COLO668 (cell line): ENCODE measurements at regions not wholly inside any gene's neighbourhood (a gene's known extent, or its start where the extent isn't known, plus 50 kb on each side); places are given as distances from the start of the nearest gene placed in this dataset.
"Not testable (repeated sequence)": the region's sequence is repeated elsewhere in the genome, so short reads cannot be mapped to it uniquely, and the experiment has no call there.

Experiments used
- DNase-seq: peaks from one replicate; lab custom pipeline; 2025; ENCODE audit not compliant: unreplicated experiment; lab: John Stamatoyannopoulos, UW

GRCh38 chr2:176999301-176999700 lies 213.3 kb upstream of the HNRNPA3 start:
- DNase-seq, result no peak

GRCh38 chr2:177000061-177000714 lies 212.4 kb upstream of the HNRNPA3 start:
- no peak for DNase-seq

- DNase-seq, result no peak
These were observed 211.9 kb upstream of the HNRNPA3 start for GRCh38 chr2:177000715-177001072.

DNA sequence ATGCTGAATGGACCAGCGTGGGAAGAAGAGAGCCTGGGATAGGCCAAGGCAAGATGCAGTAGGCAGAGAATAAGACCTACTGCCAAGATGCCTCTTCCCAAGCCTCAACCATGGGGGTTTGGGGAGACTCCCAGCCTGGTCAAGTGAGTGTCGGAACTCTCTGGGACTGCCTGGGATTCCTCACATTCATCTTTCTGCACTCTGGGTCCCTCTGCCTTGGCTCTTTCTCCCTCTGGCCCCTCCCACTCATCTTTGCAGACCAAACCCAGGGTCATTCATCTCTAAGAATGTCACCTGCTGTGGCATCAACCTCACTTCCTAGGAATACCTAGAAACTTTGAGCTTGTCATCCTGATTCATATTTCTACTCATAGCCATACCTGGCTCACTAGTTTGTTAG lies 211.3 kb upstream of the HNRNPA3 start:
- DNase-seq, result no peak

GRCh38 chr2:177002983-177003382 lies 209.6 kb upstream of the HNRNPA3 start:
- no peak for DNase-seq

GRCh38 chr2:177007726-177008125 lies 204.9 kb upstream of the HNRNPA3 start:
- DNase-seq, result not testable (repeated sequence)

DNA sequence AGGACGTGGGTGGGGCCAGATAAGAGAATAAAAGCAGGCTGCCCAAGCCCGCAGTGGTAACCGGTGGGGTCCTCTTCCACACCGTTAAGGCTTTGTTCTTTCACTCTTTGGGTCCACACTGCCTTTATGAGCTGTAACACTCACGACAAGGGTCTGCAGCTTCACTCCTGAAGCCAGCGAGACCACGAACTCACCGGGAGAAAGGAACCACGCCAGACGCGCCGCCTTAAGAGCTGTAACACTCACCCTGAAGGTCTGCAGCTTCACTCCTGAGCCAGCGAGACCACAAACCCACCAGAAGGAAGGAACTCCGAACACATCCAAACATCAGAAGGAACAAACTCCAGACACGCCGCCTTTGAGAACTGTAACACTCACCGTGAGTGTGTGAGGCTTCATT lies 203.9 kb upstream of the HNRNPA3 start:
- DNase-seq, result not testable (repeated sequence)

GRCh38 chr2:177010146-177010545 lies 202.4 kb upstream of the HNRNPA3 start:
- no peak for DNase-seq

- no peak for DNase-seq
These were observed 201.7 kb upstream of the HNRNPA3 start for GRCh38 chr2:177010861-177011260.

GRCh38 chr2:177014946-177015345 lies 197.6 kb upstream of the HNRNPA3 start:
- DNase-seq, result no peak

- DNase-seq, result no peak
These were observed 197.2 kb upstream of the HNRNPA3 start for GRCh38 chr2:177015356-177015923.

GRCh38 chr2:177020524-177021119 lies 192.0 kb upstream of the HNRNPA3 start:
- DNase-seq, result no peak

DNA sequence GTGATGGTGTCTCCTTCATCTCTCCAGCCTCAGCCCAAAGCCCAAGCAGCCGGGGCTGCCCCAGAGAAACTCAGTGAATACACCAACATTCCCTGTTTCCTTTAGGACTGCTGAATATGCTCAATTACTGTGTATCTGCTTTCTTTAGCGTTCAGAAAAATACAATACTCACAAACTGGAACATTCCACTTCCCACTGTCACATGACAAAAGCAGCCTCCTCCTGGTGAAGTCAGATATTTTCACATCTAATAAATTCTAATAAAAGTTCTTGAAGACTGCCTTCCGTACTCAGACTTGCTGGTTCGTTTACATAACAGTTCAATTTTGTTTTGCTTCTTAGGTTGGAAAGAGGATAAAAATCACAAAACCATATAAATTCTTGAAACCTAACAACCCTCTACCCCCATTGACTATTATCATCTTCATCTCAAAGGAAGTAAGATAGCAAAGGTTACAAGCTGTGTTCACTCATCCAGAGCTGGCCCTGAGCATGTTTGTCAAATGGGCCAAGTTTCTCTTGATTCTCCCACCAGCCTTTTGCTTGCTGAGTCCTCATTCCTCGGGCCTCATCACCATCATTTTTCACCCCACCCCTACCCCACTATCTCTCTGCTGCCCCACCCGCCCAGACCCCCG lies 190.8 kb upstream of the HNRNPA3 start:
- no peak for DNase-seq

- no peak for DNase-seq
These were observed 187.8 kb upstream of the HNRNPA3 start for GRCh38 chr2:177024765-177025164.

DNA sequence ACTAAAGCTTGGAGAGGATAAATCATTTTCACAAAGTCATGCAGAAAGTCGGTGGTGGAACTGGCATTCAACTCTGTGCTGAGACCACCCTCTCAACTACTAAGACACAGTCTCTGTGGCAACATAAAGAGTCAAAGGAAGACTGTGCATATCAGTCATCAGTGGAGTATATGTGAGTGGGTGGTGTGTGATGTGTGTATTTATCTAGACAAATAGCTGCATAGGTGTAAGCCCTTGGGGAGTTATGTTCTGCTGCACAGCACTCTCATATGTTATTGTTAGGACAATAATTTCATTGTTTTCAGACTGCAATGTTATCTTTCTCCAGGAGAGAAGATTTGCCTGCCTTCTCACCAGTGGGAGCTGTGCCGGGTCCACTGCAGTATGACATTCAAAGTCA lies 186.3 kb upstream of the HNRNPA3 start:
- DNase-seq, result no peak

GRCh38 chr2:177026956-177027355 lies 185.6 kb upstream of the HNRNPA3 start:
- DNase-seq, result no peak

DNA sequence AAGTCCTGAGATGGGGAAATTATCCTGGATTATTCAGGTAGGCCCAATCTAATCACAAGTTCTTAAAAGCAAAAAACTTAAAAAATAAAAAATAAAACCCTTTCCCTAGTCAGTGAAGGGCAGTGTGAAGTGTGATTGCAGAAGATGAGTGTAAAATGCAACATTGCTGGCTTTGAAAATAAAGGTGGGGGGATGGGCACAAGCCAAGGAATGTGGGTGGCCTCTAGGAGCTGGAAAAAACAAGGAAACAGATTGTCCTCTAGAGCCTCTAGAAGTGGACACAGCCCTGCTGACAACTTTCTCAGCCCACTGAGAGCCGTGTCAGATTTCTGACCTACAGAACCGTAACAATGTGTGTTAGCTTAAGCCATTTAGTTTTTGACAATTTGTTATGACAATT lies 184.3 kb upstream of the HNRNPA3 start:
- no peak for DNase-seq

GRCh38 chr2:177029075-177029474 lies 183.5 kb upstream of the HNRNPA3 start:
- DNase-seq, result no peak

DNA sequence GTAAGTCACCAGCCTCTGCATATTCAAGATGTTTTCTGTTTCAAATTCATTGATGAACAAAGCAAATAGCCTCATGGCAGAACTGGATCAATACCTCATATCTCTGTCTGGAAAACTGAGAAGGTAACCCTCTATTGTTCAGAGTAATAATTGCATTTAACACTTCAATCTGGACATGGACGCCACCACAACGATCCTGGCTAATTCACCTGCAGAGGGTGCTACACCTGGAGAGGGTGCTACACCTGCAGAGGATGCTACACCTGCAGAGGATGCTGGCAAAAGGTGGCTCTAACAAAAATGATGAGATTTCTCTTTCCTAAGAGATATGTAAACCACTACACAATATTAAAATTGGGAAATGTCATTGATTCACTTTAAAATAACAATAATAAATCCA lies 183.1 kb upstream of the HNRNPA3 start:
- DNase-seq, result peak; percentile 32

- no peak for DNase-seq
These were observed 182.7 kb upstream of the HNRNPA3 start for GRCh38 chr2:177029901-177030300.

DNA sequence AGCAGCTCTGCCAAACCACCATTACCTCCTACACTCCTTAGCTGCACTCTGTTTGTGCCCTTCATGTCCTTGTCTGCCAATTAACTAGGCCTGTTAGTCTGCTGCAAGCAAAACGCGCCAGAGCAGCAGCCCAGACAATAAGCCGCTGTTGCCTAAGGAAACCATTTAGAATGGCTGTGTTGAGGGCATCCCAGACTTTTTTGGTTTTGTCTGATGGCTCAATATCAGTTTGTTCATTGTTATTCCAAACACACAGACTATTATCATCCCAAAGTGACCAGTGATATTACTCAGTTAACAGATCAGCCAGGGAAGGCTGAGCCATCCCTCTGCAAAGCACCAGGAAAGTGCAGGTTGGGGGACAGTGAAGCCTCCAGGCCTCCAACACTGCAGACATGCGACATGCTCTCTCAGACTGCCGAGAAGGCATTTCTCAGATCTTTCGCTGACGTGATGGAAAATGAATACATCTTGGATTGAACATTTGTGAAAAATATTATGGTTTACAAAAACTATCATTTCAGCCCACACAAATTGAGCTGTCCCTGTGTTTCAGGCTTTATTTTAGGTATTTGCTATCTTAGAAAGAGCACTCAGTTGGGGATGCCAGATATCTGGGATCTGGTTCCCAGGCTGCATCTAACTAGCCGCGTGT lies 182.0 kb upstream of the HNRNPA3 start:
- no peak for DNase-seq
